HK-2 (cell line): ENCODE measurements at regions not wholly inside any gene's neighbourhood (a gene's known extent, or its start where the extent isn't known, plus 50 kb on each side); places are given as distances from the start of the nearest gene placed in this dataset.
A peak's percentile ranks its signal among the peaks of the same experiment; 100 is the strongest.

Source experiments
- DNase-seq: peaks from one replicate; pipeline ENCODE4 v3.0.0-alpha.2; 2018; ENCODE audit not compliant: unreplicated experiment

GRCh38 chr12:41981758-41982157 is 162.9 kb downstream of the GXYLT1 start:
- no peak for DNase-seq

- no peak for DNase-seq
Observed at GRCh38 chr12:41981013-41981412, 163.7 kb downstream of the GXYLT1 start.

- DNase-seq = no peak
Observed at GRCh38 chr12:41980390-41980789, 164.3 kb downstream of the GXYLT1 start.

GRCh38 chr12:41979574-41979973 is 165.1 kb downstream of the GXYLT1 start:
- DNase-seq = no peak

GRCh38 chr12:41972598-41972997 is 172.1 kb downstream of the GXYLT1 start:
- DNase-seq = no peak

GRCh38 chr12:41972196-41972595 is 172.5 kb downstream of the GXYLT1 start:
- DNase-seq = no peak

- DNase-seq = no peak
Observed at GRCh38 chr12:41970744-41971143, 173.9 kb downstream of the GXYLT1 start.

- no peak for DNase-seq
Observed at GRCh38 chr12:41968599-41968998, 176.1 kb downstream of the GXYLT1 start.

- DNase-seq = peak; percentile 83
Observed at GRCh38 chr12:41967668-41968500, 176.8 kb downstream of the GXYLT1 start.

- no peak for DNase-seq
Observed at GRCh38 chr12:41966916-41967315, 177.8 kb downstream of the GXYLT1 start.

GRCh38 chr12:41966001-41966400 is 178.7 kb downstream of the GXYLT1 start:
- no peak for DNase-seq

GRCh38 chr12:41963398-41963797 is 181.3 kb downstream of the GXYLT1 start:
- no peak for DNase-seq

- no peak for DNase-seq
Observed at GRCh38 chr12:41962171-41962572, 182.5 kb downstream of the GXYLT1 start.

GRCh38 chr12:41959271-41959670 is 185.4 kb downstream of the GXYLT1 start:
- no peak for DNase-seq

- no peak for DNase-seq
Observed at GRCh38 chr12:41956353-41956752, 188.3 kb downstream of the GXYLT1 start.

GRCh38 chr12:41950455-41950854 is 194.2 kb downstream of the GXYLT1 start:
- DNase-seq = no peak

- no peak for DNase-seq
Observed at GRCh38 chr12:41946106-41946505, 198.6 kb downstream of the GXYLT1 start.

GRCh38 chr12:41944216-41944615 is 200.5 kb downstream of the GXYLT1 start:
- no peak for DNase-seq

- DNase-seq = no peak
Observed at GRCh38 chr12:41943671-41944070, 201.0 kb downstream of the GXYLT1 start.

GRCh38 chr12:41942354-41942753 is 202.3 kb downstream of the GXYLT1 start:
- DNase-seq = no peak

- DNase-seq = no peak
Observed at GRCh38 chr12:41941079-41941478, 203.6 kb downstream of the GXYLT1 start.

GRCh38 chr12:41940571-41940970 is 204.1 kb downstream of the GXYLT1 start:
- DNase-seq = no peak

GRCh38 chr12:41936333-41936732 is 208.3 kb downstream of the GXYLT1 start:
- DNase-seq = no peak

GRCh38 chr12:41935911-41936310 is 208.8 kb downstream of the GXYLT1 start:
- no peak for DNase-seq
